T-helper 2 cell treated with Interferon-gamma antibody and Interleukin-4, amounts not matched to agents 5 μg/mL and 100 μg/mL, for 36 hours (primary cell): ENCODE measurements at regions not wholly inside any gene's neighbourhood (a gene's known extent, or its start where the extent isn't known, plus 50 kb on each side); places are given as distances from the start of the nearest gene placed in this dataset.

ENCODE experiments used
- DNase-seq: peaks from one replicate; pipeline ENCODE4 v3.0.0; 2021; ENCODE audit warnings: low spot score
- H3K27ac Mint-ChIP-seq: one replicate; pipeline ENCODE4 v1.8.0; 2021; ENCODE audit warnings: mild to moderate bottlenecking, mixed read lengths
- H3K27me3 Mint-ChIP-seq: one replicate; pipeline ENCODE4 v1.8.0; 2021; ENCODE audit warnings: low read depth, mixed read lengths
- H3K36me3 Mint-ChIP-seq: one replicate; pipeline ENCODE4 v1.8.0; 2021; ENCODE audit warnings: low read depth, mixed read lengths
- H3K4me1 Mint-ChIP-seq: one replicate; pipeline ENCODE4 v1.8.0; 2021; ENCODE audit warnings: low read depth, mixed read lengths
- H3K4me3 Mint-ChIP-seq: one replicate; pipeline ENCODE4 v1.8.0; 2022; ENCODE audit warnings: mild to moderate bottlenecking, moderate library complexity, mixed read lengths
- H3K9me3 Mint-ChIP-seq: one replicate; pipeline ENCODE4 v1.8.0; 2021; ENCODE audit warnings: mixed read lengths

- no peaks in the 10 kb centered on the region for H3K9me3 Mint-ChIP-seq
- DNase-seq, result no peak
- H3K36me3 Mint-ChIP-seq, result no peaks in the 10 kb centered on the region
- no peak overlapping the region for H3K4me3 Mint-ChIP-seq
- no peaks in the 10 kb centered on the region for H3K4me1 Mint-ChIP-seq
- peaks cover 3% of the 10 kb centered on the region for H3K27me3 Mint-ChIP-seq
- H3K27ac Mint-ChIP-seq, result no peak overlapping the region
Observed at GRCh38 chr11:70737816-70738630, 339.7 kb downstream of the CTTN start.

GRCh38 chr11:70738661-70739060 is 340.3 kb downstream of the CTTN start:
- Mint-ChIP-seq H3K4me1 (no peaks in the 10 kb centered on the region), H3K9me3 (no peaks in the 10 kb centered on the region), H3K36me3 (no peaks in the 10 kb centered on the region), H3K27ac (no peak overlapping the region), H3K4me3 (no peak overlapping the region), H3K27me3 (peaks cover 4% of the 10 kb centered on the region)
- no peak for DNase-seq

- Mint-ChIP-seq H3K4me3 (no peak overlapping the region), H3K4me1 (no peaks in the 10 kb centered on the region), H3K27ac (no peak overlapping the region), H3K36me3 (no peaks in the 10 kb centered on the region), H3K9me3 (no peaks in the 10 kb centered on the region), H3K27me3 (peaks cover 6% of the 10 kb centered on the region)
- no peak for DNase-seq
Observed at GRCh38 chr11:70739091-70739490, 340.8 kb downstream of the CTTN start.

- Mint-ChIP-seq H3K27ac (no peak overlapping the region), H3K36me3 (no peaks in the 10 kb centered on the region), H3K9me3 (no peaks in the 10 kb centered on the region), H3K4me1 (no peaks in the 10 kb centered on the region), H3K27me3 (peaks cover 6% of the 10 kb centered on the region), H3K4me3 (no peak overlapping the region)
- no peak for DNase-seq
Observed at GRCh38 chr11:70739811-70740487, 341.6 kb downstream of the CTTN start.

- Mint-ChIP-seq H3K27ac (no peak overlapping the region), H3K4me3 (no peak overlapping the region), H3K36me3 (no peaks in the 10 kb centered on the region), H3K4me1 (no peaks in the 10 kb centered on the region), H3K9me3 (no peaks in the 10 kb centered on the region), H3K27me3 (peaks cover 6% of the 10 kb centered on the region)
- DNase-seq, result no peak
Observed at GRCh38 chr11:70740488-70740851, 342.1 kb downstream of the CTTN start.

- Mint-ChIP-seq H3K4me1 (no peaks in the 10 kb centered on the region), H3K9me3 (no peaks in the 10 kb centered on the region), H3K4me3 (no peak overlapping the region), H3K27me3 (peaks cover 6% of the 10 kb centered on the region), H3K27ac (no peak overlapping the region), H3K36me3 (no peaks in the 10 kb centered on the region)
- DNase-seq, result no peak
Observed at GRCh38 chr11:70741085-70741484, 342.8 kb downstream of the CTTN start.

- no peaks in the 10 kb centered on the region for H3K4me1 Mint-ChIP-seq
Observed at GRCh38 chr11:70742553-70743291, 344.4 kb downstream of the CTTN start.

GRCh38 chr11:70743329-70743728 is 345.0 kb downstream of the CTTN start:
- H3K27ac Mint-ChIP-seq, result no peak overlapping the region
- peaks cover 2% of the 10 kb centered on the region for H3K9me3 Mint-ChIP-seq
- H3K4me3 Mint-ChIP-seq, result no peak overlapping the region
- H3K36me3 Mint-ChIP-seq, result no peaks in the 10 kb centered on the region
- peaks cover 6% of the 10 kb centered on the region for H3K27me3 Mint-ChIP-seq
- no peaks in the 10 kb centered on the region for H3K4me1 Mint-ChIP-seq
- no peak for DNase-seq

More at GRCh38 chr11:70742553-70743291, 344.4 kb downstream of the CTTN start:
- no peaks in the 10 kb centered on the region for H3K9me3 Mint-ChIP-seq
- H3K36me3 Mint-ChIP-seq, result no peaks in the 10 kb centered on the region
- H3K27ac Mint-ChIP-seq, result no peak overlapping the region
- no peak for DNase-seq
- no peak overlapping the region for H3K4me3 Mint-ChIP-seq
- peaks cover 6% of the 10 kb centered on the region for H3K27me3 Mint-ChIP-seq

GRCh38 chr11:70743941-70744351 is 345.6 kb downstream of the CTTN start:
- Mint-ChIP-seq H3K27me3 (peaks cover 6% of the 10 kb centered on the region), H3K9me3 (peaks cover 8% of the 10 kb centered on the region), H3K27ac (no peak overlapping the region), H3K4me1 (no peaks in the 10 kb centered on the region), H3K36me3 (no peaks in the 10 kb centered on the region), H3K4me3 (no peak overlapping the region)
- DNase-seq, result no peak

GRCh38 chr11:70744396-70745185 is 346.3 kb downstream of the CTTN start:
- no peak overlapping the region for H3K27ac Mint-ChIP-seq
- H3K27me3 Mint-ChIP-seq, result peaks cover 6% of the 10 kb centered on the region
- no peaks in the 10 kb centered on the region for H3K4me1 Mint-ChIP-seq

GRCh38 chr11:70745451-70745850 is 347.1 kb downstream of the CTTN start:
- no peaks in the 10 kb centered on the region for H3K4me1 Mint-ChIP-seq
- no peak for DNase-seq
- H3K27ac Mint-ChIP-seq, result no peak overlapping the region
- no peaks in the 10 kb centered on the region for H3K36me3 Mint-ChIP-seq
- H3K27me3 Mint-ChIP-seq, result peaks cover 6% of the 10 kb centered on the region
- peaks cover 21% of the 10 kb centered on the region for H3K9me3 Mint-ChIP-seq
- no peak overlapping the region for H3K4me3 Mint-ChIP-seq

More at GRCh38 chr11:70744396-70745185, 346.3 kb downstream of the CTTN start:
- H3K9me3 Mint-ChIP-seq, result peaks cover 15% of the 10 kb centered on the region
- DNase-seq, result no peak
- H3K4me3 Mint-ChIP-seq, result no peak overlapping the region
- H3K36me3 Mint-ChIP-seq, result no peaks in the 10 kb centered on the region

- Mint-ChIP-seq H3K27me3 (peaks cover 6% of the 10 kb centered on the region), H3K4me1 (no peaks in the 10 kb centered on the region), H3K4me3 (no peak overlapping the region), H3K27ac (no peak overlapping the region), H3K9me3 (peaks cover 26% of the 10 kb centered on the region), H3K36me3 (no peaks in the 10 kb centered on the region)
- no peak for DNase-seq
Observed at GRCh38 chr11:70745941-70746340, 347.6 kb downstream of the CTTN start.

GRCh38 chr11:70746351-70746750 is 348.0 kb downstream of the CTTN start:
- Mint-ChIP-seq H3K4me3 (no peak overlapping the region), H3K9me3 (peaks cover 30% of the 10 kb centered on the region), H3K27ac (no peak overlapping the region), H3K4me1 (no peaks in the 10 kb centered on the region), H3K27me3 (peaks cover 6% of the 10 kb centered on the region), H3K36me3 (no peaks in the 10 kb centered on the region)
- no peak for DNase-seq
